Left renal pelvis (tissue), 4 donors: ENCODE measurements at regions not wholly inside any gene's neighbourhood (a gene's known extent, or its start where the extent isn't known, plus 50 kb on each side); places are given as distances from the start of the nearest gene placed in this dataset.

ENCODE experiments used
- DNase-seq, 4 donors: peaks; one replicate each; pipeline ENCODE4 v3.0.0-alpha.2; 2013; ENCODE audit warnings: low read depth in 4 of 4, low spot score in 3 of 4

GRCh38 chr3:188053710-188054380, 100.1 kb upstream of the LPP start:
- no peak for DNase-seq

- DNase-seq, result no peak
Observed at GRCh38 chr3:188054541-188054940, 99.4 kb upstream of the LPP start.

- DNase-seq, result no peak
Observed at GRCh38 chr3:188055388-188055787, 98.6 kb upstream of the LPP start.

- no peak for DNase-seq
Observed at GRCh38 chr3:188057124-188057523, 96.8 kb upstream of the LPP start.

GRCh38 chr3:188058569-188059184, 95.3 kb upstream of the LPP start:
- no peak for DNase-seq

GRCh38 chr3:188059351-188059750, 94.6 kb upstream of the LPP start:
- no peak for DNase-seq

GRCh38 chr3:188060264-188060835, 93.6 kb upstream of the LPP start:
- no peak for DNase-seq

- DNase-seq, result no peak
Observed at GRCh38 chr3:188060840-188061544, 93.0 kb upstream of the LPP start.

- no peak for DNase-seq
Observed at GRCh38 chr3:188062216-188062615, 91.7 kb upstream of the LPP start.

GRCh38 chr3:188064831-188065493, 89.0 kb upstream of the LPP start:
- DNase-seq, result no peak

GRCh38 chr3:188066141-188066540, 87.8 kb upstream of the LPP start:
- no peak for DNase-seq

- no peak for DNase-seq
Observed at GRCh38 chr3:188067932-188068331, 86.0 kb upstream of the LPP start.

GRCh38 chr3:188068342-188068741, 85.6 kb upstream of the LPP start:
- DNase-seq, result no peak

- DNase-seq, result no peak
Observed at GRCh38 chr3:188071636-188072035, 82.3 kb upstream of the LPP start.

- no peak for DNase-seq
Observed at GRCh38 chr3:188076176-188076575, 77.8 kb upstream of the LPP start.

- no peak for DNase-seq
Observed at GRCh38 chr3:188077160-188077799, 76.7 kb upstream of the LPP start.

GRCh38 chr3:188080091-188080490, 73.9 kb upstream of the LPP start:
- no peak for DNase-seq

- no peak for DNase-seq
Observed at GRCh38 chr3:188082031-188082430, 71.9 kb upstream of the LPP start.

GRCh38 chr3:188082450-188082849, 71.5 kb upstream of the LPP start:
- DNase-seq, result no peak

GRCh38 chr3:188083011-188083410, 70.9 kb upstream of the LPP start:
- no peak for DNase-seq
